Natural killer cell (primary cell): ENCODE measurements at regions not wholly inside any gene's neighbourhood (a gene's known extent, or its start where the extent isn't known, plus 50 kb on each side); places are given as distances from the start of the nearest gene placed in this dataset.

Experiments
- ATAC-seq, 3 donors: fragments of 150-1000 bp in 2 of 3; fragments of 200-7000 bp in 1 of 3; cut with Tn5 transposase; 1 replicate in 1 of 3; 2 replicates in 2 of 3; pipeline ENCODE4 v1.10.0; 2021; ENCODE audit warnings: mild to moderate bottlenecking in 2 of 3, moderate library complexity in 2 of 3
- DNase-seq, 2 donors: peaks; one replicate each; pipeline versions ENCODE4 v3.0.0 to v3.0.0-alpha.2; 2013 to 2021; ENCODE audit warnings: mixed read lengths in 1 of 2
- H3K27ac ChIP-seq: one replicate; pipeline ENCODE4 v1.5.1; 2013; ENCODE audit warnings: mild to moderate bottlenecking, low read length
- H3K27me3 ChIP-seq: one replicate; pipeline ENCODE4 v1.6.1; 2013; ENCODE audit warnings: low read length; ENCODE audit not compliant: control insufficient read depth, insufficient read depth
- H3K36me3 ChIP-seq: one replicate; pipeline ENCODE4 v1.6.1; 2013; ENCODE audit warnings: low read length; ENCODE audit not compliant: control insufficient read depth, insufficient read depth
- H3K4me1 ChIP-seq: one replicate; pipeline ENCODE4 v1.6.1; 2013; ENCODE audit warnings: low read length; ENCODE audit not compliant: control insufficient read depth, insufficient read depth
- H3K4me3 ChIP-seq: one replicate; pipeline ENCODE4 v1.5.1; 2013; ENCODE audit warnings: low read length
- H3K9me3 ChIP-seq: one replicate; pipeline ENCODE4 v1.6.1; 2013; ENCODE audit warnings: low read length; ENCODE audit not compliant: control insufficient read depth, insufficient read depth
- H3K27ac Mint-ChIP-seq, 2 donors: one replicate each; pipeline ENCODE4 v1.8.0; 2022; ENCODE audit warnings: mild to moderate bottlenecking in 2 of 2, mixed read lengths in 2 of 2, moderate library complexity in 1 of 2
- H3K27me3 Mint-ChIP-seq, 2 donors: one replicate each; pipeline ENCODE4 v1.8.0; 2022; ENCODE audit warnings: low read depth in 2 of 2, mixed read lengths in 2 of 2
- H3K36me3 Mint-ChIP-seq: one replicate; pipeline ENCODE4 v1.8.0; 2022; ENCODE audit warnings: mixed read lengths
- H3K4me1 Mint-ChIP-seq, 2 donors: one replicate each; pipeline ENCODE4 v1.8.0; 2022; ENCODE audit warnings: mixed read lengths in 2 of 2
- H3K4me3 Mint-ChIP-seq: one replicate; pipeline ENCODE4 v1.8.0; 2022; ENCODE audit warnings: mild to moderate bottlenecking, moderate library complexity, mixed read lengths
- H3K9me3 Mint-ChIP-seq, 2 donors: one replicate each; pipeline ENCODE4 v1.8.0; 2022; ENCODE audit warnings: mixed read lengths in 2 of 2
- CTCF ChIP-seq: fragments of 200-600 bp; IDR thresholded peaks from one replicate; pipeline ENCODE4 v1.8.0; 2022; ENCODE audit warnings: antibody characterized with exemption
- WGBS: methylation state at CpG from one replicate; pipeline ENCODE4 v1.1.7; 2013; ENCODE audit warnings: missing lambda C conversion rate; ENCODE audit not compliant: insufficient coverage; 5-methylcytosine and 5-hydroxymethylcytosine counted together
- intact Hi-C: fragments of 100-400 bp; cut with micrococcal nuclease; formaldehyde crosslinking; loops from one replicate; pipeline ENCODE4 v1.14.2; 2022

DNA sequence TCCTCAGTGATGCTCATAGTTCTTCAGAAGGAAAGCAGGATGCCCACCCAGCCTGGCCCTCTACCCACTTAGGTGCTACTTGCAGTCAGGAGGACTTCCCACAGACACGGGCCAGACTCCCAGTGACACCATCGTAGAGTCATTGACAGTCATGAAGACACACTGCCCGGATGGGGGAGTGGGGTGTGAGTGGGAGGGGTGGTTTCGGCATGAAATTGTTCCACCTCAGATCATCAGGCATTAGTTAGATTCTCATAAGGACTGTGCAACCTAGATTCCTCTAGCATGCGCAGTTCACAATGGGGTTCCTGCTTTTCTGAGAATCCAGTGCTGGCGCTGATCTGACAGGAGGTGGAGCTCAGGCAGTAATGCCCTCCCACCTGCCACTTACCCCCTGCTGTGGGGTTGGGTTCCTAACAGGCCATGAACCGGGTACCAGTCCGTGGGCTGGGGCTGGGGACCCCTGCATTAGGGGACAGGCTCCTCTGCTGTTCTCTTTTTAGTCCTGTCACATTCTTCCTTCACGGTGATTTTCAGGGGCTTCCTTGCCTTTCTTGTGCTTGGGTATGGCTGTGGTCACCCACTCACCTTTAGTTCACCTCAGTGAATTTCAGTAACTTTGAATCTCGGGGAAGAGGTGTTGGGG, 88.2 kb upstream of the ANKRD55 start:
- H3K9me3 ChIP-seq = no peaks in the 10 kb centered on the region
- Mint-ChIP-seq H3K4me3 (no peak overlapping the region), H3K9me3 (no peaks in the 10 kb centered on the region), H3K27ac (no peak overlapping the region), H3K27me3 (peaks cover 7 to 11% of the 10 kb centered on the region in 2 donors), H3K4me1 (no peaks in the 10 kb centered on the region), H3K36me3 (no peaks in the 10 kb centered on the region)
- no peak overlapping the region for H3K4me3 ChIP-seq
- no peak for ATAC-seq
- TF ChIP-seq CTCF = no peak
- intact Hi-C loops = no loop called here
- H3K4me1 ChIP-seq = no peaks in the 10 kb centered on the region
- H3K27ac ChIP-seq = no peak overlapping the region
- DNase-seq = no peak
- H3K36me3 ChIP-seq = no peaks in the 10 kb centered on the region
- no peaks in the 10 kb centered on the region for H3K27me3 ChIP-seq
- WGBS = 89% methylated on average over 10 of the region's 10 CpGs

DNA sequence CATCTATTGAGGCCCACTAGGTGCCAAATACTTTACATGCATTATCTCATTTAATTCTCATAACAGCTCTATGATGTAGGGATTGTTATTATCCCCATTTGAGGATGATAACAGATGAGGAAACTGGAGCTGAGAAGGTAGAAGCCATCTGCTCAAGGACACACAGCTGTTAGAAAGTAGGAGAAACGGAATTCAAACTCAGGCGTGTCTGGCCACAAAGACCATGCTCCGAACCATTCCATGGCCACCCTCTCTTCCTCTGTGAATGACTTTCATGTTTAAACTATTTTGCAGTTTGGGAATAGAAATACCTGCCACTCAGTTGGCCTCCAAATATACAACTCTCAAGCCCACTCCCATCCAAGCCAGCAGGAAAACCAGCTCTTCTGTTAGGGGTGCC, 87.6 kb upstream of the ANKRD55 start:
- intact Hi-C loops = no loop called here
- WGBS = 91% methylated on average over 3 of the region's 3 CpGs
- Histone ChIP-seq H3K27ac (no peak overlapping the region), H3K27me3 (no peaks in the 10 kb centered on the region), H3K4me1 (no peaks in the 10 kb centered on the region), H3K9me3 (no peaks in the 10 kb centered on the region), H3K4me3 (no peak overlapping the region), H3K36me3 (no peaks in the 10 kb centered on the region)
- Mint-ChIP-seq H3K36me3 (no peaks in the 10 kb centered on the region), H3K9me3 (no peaks in the 10 kb centered on the region), H3K4me3 (no peak overlapping the region), H3K27ac (no peak overlapping the region), H3K27me3 (peaks cover 4 to 6% of the 10 kb centered on the region in 2 donors), H3K4me1 (no peaks in the 10 kb centered on the region)
- TF ChIP-seq CTCF = no peak
- no peak for DNase-seq
- ATAC-seq = no peak

DNA sequence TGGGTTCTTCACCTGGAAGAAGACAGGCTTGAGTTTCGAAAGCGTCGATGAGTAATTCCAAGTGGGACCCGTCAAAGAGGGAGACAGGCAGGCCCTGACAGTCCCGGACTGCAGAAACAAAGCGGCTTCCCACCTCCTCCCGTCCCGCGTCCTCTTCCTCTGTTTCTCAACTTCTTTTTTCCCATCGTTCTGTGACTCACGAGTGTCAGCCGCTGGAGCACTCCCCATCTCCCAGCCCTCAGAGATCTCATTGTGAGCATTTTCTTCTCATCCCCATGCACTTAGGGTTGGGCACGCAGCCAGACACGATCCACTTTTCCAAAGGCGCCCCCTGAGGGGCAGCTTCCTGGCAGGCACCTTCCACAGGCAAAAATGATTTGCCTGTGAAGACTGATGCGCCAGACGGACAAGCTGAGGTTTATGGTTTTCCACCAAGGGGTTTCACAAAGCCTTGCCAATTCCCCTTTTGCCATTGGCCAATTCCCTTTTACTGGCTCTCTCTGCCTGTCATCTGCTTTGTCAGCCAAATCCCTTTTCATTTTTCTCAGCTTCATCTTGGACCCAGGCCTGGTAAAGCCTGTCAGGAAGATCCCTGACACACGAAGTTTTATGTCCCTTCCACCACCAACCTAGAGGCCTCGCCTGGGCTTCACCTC, 86.5 kb upstream of the ANKRD55 start:
- 91% methylated on average over 19 of the region's 19 CpGs for WGBS
- Mint-ChIP-seq H3K4me1 (no peaks in the 10 kb centered on the region), H3K27ac (no peak overlapping the region), H3K9me3 (no peaks in the 10 kb centered on the region), H3K27me3 (no peaks in the 10 kb centered on the region), H3K4me3 (no peak overlapping the region), H3K36me3 (no peaks in the 10 kb centered on the region)
- TF ChIP-seq CTCF = no peak
- H3K27ac ChIP-seq = no peak overlapping the region
- no peaks in the 10 kb centered on the region for H3K9me3 ChIP-seq
- no peaks in the 10 kb centered on the region for H3K27me3 ChIP-seq
- intact Hi-C loops = loop anchor here (10.0 kb wide), 1 partner anchor 385 kb away; no protein-coding TSS in a partner anchor
- no peak for ATAC-seq
- no peak overlapping the region for H3K4me3 ChIP-seq
- no peaks in the 10 kb centered on the region for H3K36me3 ChIP-seq
- DNase-seq = no peak
- no peaks in the 10 kb centered on the region for H3K4me1 ChIP-seq
